NOMO-1 (cell line): ENCODE measurements at regions not wholly inside any gene's neighbourhood (a gene's known extent, or its start where the extent isn't known, plus 50 kb on each side); places are given as distances from the start of the nearest gene placed in this dataset.

Experiments used
- DNase-seq, 2 experiments: peaks; one replicate each; lab custom pipeline; 2025; ENCODE audit not compliant: unreplicated experiment in 2 of 2; lab: John Stamatoyannopoulos, UW

DNA sequence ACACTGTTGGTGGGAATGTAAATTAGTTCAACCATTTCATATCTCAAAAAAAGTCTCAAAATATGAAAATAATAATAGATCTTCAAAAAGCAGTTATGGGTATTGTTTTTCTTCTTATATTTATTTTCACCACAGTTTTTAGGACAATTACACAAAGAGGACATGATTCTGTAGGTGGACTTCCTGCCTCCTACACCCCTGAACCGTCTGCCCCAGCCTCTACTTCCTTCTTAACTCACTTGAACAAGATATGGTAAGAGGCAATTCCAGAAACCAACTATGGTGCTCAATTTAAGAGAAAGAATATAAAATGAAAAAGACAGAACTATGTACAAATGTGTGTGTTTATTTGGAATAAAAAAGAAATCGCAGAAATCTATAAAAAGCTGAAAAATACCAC lies 74.1 kb upstream of the MON1B start:
- DNase-seq = no peak

DNA sequence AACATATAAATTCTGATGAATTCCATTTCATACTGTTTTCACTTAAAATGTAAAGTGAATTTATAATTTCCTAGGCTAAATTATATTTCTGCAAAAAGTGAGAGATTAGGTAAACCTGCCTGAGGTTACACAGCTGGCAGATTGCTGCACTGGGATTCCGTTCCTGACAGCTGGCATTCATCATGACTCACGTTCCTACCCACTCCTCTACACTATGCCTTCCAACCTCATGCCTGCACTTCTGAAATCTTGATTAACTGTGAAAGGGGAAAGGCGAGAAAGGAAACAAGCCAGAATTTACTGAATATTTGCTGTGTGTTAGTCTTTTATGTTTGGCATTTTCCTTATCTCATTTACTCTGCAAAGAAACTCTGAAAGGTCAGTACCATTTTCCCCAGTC lies 73.3 kb upstream of the MON1B start:
- DNase-seq = no peak

DNA sequence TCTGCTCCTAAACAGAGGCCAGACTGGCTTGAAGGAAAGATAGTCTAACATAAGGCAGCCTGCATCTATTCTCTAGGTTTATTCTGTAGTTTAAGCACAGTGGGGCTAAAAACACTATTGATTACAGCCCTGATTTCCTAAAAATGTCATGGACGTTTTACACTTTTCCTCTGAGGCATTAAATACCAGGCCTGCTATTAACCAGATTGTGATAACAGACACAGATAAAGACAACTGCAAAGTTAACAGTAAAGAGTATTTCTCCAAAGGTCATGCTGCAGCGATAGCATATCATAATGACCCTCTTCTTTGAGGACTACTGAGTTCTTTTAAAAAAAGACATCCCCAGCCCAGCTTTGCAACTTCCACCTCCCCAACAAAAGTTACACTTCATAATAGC lies 59.6 kb upstream of the MON1B start:
- no peak for DNase-seq

DNA sequence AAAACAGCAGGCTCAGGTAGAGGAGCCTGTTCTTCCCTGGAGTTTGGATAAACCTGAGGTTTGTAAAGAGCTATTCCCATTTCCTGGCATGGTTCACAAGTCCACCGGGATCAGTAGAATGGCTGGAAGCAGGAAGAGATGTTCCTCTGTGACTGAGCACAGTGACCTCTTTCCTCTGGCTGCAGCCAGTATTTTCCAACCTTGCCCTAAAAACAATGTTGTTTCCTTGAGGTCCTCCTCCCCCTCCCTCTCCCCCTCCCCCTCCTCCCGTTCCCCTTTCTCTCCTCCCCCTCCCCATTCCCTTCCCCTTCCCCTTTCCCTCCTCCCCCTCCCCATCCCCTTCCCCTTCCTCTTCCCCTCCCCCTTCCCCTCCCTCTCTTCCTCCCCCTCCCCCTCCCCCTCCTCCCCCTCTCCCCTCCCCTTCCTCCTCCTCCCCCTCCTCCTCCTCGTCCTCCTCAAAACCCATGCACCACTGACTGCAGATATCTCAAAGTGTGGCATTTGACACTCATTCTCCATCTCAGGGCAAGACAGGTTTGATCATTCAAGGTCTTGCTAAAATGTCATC lies 58.9 kb upstream of the MON1B start:
- no peak for DNase-seq

DNA sequence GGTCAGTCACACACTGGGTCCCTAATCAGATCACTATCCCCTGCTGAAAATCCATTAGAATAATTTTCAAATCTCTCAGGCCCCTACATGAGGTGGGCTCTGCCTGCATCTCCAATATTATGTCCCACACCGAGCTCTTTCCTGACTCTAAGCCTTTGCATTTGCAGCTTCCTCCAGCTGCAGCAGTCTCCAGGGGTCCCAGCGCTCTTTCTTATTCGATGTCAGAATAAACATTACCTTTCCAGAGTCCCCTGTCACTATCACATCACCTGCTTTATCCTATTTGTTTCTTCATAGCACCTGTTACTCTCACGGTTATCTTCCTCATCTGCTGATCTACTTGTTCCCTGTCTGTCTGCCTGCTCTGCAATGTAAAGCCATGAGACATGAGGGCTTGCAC lies 57.3 kb upstream of the MON1B start:
- DNase-seq = no peak

DNA sequence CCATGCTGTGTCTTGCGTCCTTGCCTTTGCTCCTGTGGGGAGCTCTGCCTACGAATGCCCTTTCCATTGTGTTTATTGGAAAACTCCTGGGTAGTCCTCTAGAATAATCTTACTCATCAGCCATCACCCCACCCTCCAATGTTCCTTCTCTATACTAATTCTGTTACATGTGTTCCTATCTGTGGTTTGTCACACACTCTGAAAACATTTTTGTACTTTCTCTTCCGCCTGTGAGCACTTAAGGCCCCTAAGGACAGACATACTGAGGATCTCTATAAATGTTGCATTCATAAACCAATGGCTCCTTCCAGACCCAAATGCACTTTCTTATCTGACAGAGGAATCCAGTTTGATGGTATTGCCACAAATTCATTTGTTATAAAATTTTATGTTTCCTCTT lies 53.9 kb upstream of the MON1B start:
- peak; percentile 3 to 15 for DNase-seq
